ENCODE measurements at regions not wholly inside any gene's neighbourhood (a gene's known extent, or its start where the extent isn't known, plus 50 kb on each side); places are given as distances from the start of the nearest gene placed in this dataset.

GRCh38 chr1:116207126-116207735, 96.0 kb downstream of the MAB21L3 start:
- TF ChIP-seq CTCF (conservative IDR thresholded peaks at IDR 0.05; ENCODE audit: low read depth, low read length) (no peak), EZH2 (IDR thresholded peaks at IDR 0.05; ENCODE audit: low read length, unreplicated experiment) (no peak)

All from PC-3 (cell line).